GM18505 (cell line): ENCODE measurements at regions not wholly inside any gene's neighbourhood (a gene's known extent, or its start where the extent isn't known, plus 50 kb on each side); places are given as distances from the start of the nearest gene placed in this dataset.
"Not testable (repeated sequence)": the region's sequence is repeated elsewhere in the genome, so short reads cannot be mapped to it uniquely, and the experiment has no call there.

Source experiments
- ATAC-seq: cut with Tn5 transposase; IDR thresholded peaks from one replicate; pipeline ENCODE4 v1.9.1; 2021; ENCODE audit not compliant: unreplicated experiment
- POLR2A ChIP-seq: IDR thresholded peaks from 4 replicates; pipeline ENCODE4 v1.6.1; 2011; ENCODE audit warnings: borderline replicate concordance; ENCODE audit not compliant: insufficient read depth, insufficient read length; ENCODE audit errors: extremely low read depth

DNA sequence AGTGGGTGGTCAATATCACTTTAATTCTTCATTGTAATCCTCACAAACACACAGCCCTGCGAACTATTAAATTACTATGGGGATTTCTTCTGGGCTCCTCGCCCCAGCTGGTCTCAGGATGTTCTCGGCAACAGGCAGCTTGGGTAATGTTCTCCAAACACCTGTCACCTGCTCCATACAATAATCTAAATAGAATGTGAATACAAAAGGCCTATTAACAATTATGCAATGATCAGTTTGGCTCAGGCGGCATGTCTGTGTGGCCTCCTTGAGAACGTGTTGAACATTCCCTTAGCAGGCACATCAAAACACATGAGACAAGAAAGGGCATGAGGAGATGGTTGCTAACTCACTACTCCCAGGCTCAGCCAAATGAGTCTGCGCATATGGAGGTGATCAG, 158.6 kb upstream of the KBTBD8 start:
- ATAC-seq: no peak
- TF ChIP-seq POLR2A: no peak

- not testable (repeated sequence) for ATAC-seq
These were observed 155.2 kb upstream of the KBTBD8 start for GRCh38 chr3:66842761-66843464.

- TF ChIP-seq POLR2A: no peak
- no peak for ATAC-seq
These were observed 146.1 kb upstream of the KBTBD8 start for GRCh38 chr3:66851894-66852613.

- ATAC-seq: no peak
- no peak for TF ChIP-seq POLR2A
These were observed 143.4 kb upstream of the KBTBD8 start for GRCh38 chr3:66854601-66855151.

GRCh38 chr3:66856533-66856932, 141.6 kb upstream of the KBTBD8 start:
- peak; percentile 73 for ATAC-seq
- no peak for TF ChIP-seq POLR2A

DNA sequence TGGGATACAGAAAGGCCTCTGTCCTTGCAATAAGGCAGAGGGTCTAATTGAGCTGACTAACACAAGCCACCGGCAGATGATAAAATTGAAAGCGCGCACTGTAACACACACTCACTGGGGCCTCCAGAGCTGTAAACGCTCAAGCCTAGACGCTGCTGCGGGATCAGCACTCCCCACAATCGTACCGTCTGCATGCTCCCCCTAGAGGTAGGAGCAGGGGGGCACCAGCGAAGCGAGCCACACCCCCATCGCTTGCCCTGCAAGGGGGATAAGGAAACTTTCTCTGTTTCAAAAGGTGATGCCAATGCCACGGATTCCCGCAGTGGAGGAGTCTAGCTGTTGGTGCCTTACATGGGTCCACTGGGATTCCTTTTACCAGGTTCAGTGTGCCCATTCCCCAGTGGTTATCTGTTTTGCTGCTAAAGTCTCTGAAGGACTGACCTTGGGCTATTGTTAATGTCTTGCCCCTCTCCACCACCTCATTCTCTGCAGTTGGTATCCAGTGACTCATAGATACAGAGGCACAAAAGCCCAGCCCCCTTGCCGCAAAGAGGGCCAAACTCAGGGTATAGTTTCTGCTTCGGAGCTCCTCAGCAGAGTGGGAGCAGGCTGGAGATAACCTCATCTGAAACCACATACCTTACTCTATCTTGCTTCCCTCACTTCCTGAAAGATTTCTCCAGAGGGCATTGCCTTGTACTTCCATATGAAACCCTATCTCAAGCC, 139.3 kb upstream of the KBTBD8 start:
- no peak for ATAC-seq
- TF ChIP-seq POLR2A: no peak

GRCh38 chr3:66860771-66861170, 137.3 kb upstream of the KBTBD8 start:
- ATAC-seq: no peak
- TF ChIP-seq POLR2A: no peak

DNA sequence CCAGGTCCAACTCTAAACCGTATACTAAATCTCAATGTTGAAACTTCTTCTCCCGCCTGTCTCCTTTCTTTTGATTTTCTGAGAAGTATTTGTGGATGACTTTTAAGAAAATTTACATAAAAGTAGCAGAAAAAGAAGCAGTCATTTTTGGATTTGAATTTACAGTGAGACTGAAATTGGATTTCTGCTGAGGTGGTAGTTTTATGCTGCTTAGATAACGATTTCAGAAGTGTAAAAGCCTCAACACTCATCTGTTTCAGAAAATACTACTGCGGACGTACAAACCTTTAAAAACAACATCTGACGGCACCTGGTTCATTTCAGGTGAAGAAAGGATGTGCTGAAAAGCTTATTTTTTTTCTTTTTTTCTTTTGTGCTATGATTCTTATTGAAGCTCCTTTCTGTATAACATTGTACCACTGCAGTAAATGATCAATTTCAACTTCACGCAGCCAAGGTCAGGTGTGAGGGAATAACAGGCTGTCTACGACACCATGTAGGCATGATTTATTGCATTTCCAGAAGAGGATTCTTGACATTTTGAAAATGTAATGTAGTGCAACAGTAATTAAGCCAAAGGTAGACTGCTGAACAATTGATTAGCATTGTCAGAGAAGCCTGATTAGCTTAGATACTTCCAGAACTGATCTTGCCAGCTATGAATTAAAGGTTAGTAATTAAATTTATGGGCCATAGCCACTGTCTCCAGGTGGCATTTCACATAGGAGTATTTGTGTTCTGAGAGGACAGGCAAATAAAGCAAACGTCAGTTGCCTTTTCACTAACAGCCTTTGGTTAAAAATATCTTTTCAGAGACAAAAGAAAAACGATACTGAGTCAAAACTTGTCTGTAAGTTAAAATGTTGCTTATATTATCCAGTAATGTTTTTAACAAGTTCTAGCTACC, 134.6 kb upstream of the KBTBD8 start:
- no peak for ATAC-seq
- TF ChIP-seq POLR2A: no peak

DNA sequence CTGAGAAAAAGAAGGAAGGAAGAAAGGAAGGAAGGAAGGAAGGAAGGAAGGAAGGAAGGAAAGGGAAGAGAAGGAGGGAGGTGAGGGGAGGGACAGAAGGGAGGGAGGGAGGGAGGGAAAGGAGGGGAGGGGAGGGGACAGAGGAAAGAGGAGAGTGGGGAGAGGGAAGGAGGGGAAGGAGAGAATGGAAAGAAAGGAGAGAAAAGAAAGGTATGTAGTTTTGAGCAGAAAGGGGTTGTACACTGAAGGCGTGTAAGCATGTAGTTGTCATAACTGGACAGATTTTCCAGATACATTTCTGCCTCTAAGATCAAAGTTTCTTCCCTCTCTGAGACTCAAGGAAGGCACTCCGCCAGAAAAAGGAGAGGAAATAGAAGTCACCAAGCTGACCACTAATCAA, 113.4 kb upstream of the KBTBD8 start:
- no peak for TF ChIP-seq POLR2A
- ATAC-seq: no peak

DNA sequence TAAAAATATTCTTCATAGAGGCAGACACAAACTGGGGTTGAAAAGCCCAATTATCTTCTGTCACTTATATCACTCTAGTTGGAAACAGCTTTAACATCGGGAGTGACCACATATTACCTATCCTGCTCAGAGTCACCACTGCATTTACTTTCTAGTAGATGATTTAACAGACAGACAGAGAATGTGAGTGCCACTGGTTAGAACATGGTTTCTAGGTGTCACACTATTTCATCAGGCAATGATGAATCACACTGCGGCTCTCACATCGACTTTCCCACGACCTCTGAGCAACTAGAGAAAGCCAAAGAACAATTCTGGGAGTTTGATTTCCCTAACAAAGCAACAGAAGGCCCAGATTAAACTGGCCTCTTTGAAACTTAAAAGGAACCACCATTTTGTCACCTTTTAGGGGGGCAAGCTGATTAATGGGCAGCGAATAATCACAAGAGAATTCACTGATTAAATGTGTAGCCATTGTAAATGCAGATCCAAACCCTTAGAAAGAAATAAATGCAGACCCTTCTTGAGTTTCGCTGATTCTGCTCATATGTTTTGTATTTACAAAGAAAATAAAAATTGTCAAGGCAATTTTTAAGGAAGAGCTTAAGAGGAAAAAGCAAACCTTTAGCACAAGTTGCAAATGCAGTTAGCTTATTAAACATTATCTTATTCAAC, 112.6 kb upstream of the KBTBD8 start:
- TF ChIP-seq POLR2A: no peak

GRCh38 chr3:66889750-66890494, 108.2 kb upstream of the KBTBD8 start:
- ATAC-seq: no peak
- TF ChIP-seq POLR2A: no peak

More for the DNA sequence above, 112.6 kb upstream of the KBTBD8 start:
- no peak for ATAC-seq

DNA sequence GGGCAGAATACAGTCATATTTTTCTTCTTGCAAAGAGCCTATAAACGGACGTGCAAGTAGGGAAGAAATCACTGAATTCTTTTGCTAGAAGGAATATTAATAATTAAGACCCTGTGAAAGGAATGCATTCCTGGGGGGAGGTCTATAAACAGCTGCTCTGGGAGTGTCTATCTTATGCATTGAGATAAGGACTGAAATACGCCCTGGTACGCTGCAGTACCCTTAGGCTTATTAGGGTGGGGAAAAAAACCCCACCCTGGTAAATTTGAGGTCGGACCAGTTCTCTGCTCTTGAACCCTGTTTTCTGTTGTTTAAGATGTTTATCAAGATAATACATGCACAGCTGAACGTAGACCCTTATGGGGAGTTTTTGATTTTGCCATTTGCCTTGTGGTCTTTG, 100.0 kb upstream of the KBTBD8 start:
- no peak for ATAC-seq
- TF ChIP-seq POLR2A: no peak
